ENCODE measurements at regions not wholly inside any gene's neighbourhood (a gene's known extent, or its start where the extent isn't known, plus 50 kb on each side); places are given as distances from the start of the nearest gene placed in this dataset.

- TF ChIP-seq CTCF (IDR thresholded peaks at IDR 0.05) (no peak), POLR2AphosphoS5 (IDR thresholded peaks at IDR 0.05) (no peak), POLR2A (IDR thresholded peaks at IDR 0.05; ENCODE audit: low read depth) (no peak), EP300 (IDR thresholded peaks at IDR 0.05) (no peak)
Observed at GRCh38 chr20:50341050-50341449, 150.4 kb downstream of the CEBPB start.

Measured in esophagus muscularis mucosa (tissue), 4 donors.